ENCODE measurements at regions not wholly inside any gene's neighbourhood (a gene's known extent, or its start where the extent isn't known, plus 50 kb on each side); places are given as distances from the start of the nearest gene placed in this dataset.
A peak's percentile ranks its signal among the peaks of the same experiment; 100 is the strongest.

DNA sequence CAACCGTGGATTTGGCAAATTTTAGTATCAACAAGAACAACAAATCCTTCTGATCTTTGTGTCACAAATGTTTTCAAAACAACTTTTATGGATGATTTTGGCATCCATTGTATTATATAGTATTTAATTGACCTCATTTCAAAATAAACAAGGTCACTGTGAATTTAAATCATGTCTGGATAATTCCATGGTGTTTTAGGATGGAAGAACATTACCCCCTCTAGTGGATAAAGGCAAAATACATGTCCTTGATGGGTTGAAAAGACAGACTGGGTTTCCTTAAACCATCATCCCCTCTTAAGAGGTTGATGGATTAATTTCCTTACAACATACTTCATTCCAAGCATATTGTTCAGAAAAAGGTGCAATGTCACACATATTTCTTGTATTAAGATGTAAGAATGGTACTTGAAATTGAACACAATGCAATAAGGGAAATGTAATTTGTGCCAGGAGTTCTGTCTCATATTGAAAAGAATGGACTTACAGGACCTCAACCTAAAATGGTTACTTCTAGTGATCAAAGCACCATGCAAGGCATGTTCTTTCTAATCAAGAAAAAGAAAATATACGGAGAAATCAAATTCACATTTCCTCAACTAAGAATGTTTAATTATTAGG lies 352.0 kb downstream of the BCAT1 start:
- in situ Hi-C loops (cut with HindIII; ENCODE audit: low sequenced_read_pairs) = no loop called here
- peak; percentile 57 for DNase-seq (ENCODE audit: low read depth, low spot score)
- H3K4me3 ChIP-seq (ENCODE audit: low read depth, low read length) = no peak overlapping the region
- TF ChIP-seq, protein P1, sequence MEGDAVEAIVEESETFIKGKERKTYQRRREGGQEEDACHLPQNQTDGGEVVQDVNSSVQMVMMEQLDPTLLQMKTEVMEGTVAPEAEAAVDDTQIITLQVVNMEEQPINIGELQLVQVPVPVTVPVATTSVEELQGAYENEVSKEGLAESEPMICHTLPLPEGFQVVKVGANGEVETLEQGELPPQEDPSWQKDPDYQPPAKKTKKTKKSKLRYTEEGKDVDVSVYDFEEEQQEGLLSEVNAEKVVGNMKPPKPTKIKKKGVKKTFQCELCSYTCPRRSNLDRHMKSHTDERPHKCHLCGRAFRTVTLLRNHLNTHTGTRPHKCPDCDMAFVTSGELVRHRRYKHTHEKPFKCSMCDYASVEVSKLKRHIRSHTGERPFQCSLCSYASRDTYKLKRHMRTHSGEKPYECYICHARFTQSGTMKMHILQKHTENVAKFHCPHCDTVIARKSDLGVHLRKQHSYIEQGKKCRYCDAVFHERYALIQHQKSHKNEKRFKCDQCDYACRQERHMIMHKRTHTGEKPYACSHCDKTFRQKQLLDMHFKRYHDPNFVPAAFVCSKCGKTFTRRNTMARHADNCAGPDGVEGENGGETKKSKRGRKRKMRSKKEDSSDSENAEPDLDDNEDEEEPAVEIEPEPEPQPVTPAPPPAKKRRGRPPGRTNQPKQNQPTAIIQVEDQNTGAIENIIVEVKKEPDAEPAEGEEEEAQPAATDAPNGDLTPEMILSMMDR (IDR thresholded peaks at IDR 0.05; ENCODE audit: low read depth, low read length) = peak; percentile 68

DNA sequence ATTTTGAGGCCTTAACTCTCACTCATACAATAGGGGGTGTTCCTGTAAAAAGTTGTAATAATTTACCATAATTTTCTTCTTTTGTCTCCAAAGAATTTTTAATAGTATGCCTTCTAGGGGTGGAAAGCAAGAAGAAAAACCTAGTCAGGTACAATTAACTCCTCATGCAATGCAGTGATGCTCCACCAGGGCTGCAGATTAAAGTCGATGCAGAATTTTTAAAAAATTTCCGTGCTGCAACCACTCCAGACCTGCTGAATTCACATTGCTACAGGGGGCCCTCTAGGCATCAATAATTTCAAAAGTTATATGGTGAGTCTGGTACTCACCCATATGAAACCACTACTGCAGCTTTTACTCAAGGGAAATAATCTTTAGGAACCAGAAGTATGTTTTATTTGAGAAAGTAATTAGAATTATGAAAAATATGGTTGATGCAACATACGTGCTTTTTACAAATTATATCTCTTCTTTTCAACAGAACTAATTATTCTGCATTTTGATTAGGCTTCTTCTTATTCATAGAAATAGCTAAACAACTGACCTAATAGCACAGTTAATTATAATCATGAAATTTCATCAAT lies 353.2 kb downstream of the BCAT1 start:
- TF ChIP-seq, protein P1 (IDR thresholded peaks at IDR 0.05; ENCODE audit: low read depth, low read length) = peak; percentile 50
- in situ Hi-C loops (cut with HindIII; ENCODE audit: low sequenced_read_pairs) = no loop called here
- DNase-seq (ENCODE audit: low read depth, low spot score) = peak; percentile 26
- no peak overlapping the region for H3K4me3 ChIP-seq (ENCODE audit: low read depth, low read length)

DNA sequence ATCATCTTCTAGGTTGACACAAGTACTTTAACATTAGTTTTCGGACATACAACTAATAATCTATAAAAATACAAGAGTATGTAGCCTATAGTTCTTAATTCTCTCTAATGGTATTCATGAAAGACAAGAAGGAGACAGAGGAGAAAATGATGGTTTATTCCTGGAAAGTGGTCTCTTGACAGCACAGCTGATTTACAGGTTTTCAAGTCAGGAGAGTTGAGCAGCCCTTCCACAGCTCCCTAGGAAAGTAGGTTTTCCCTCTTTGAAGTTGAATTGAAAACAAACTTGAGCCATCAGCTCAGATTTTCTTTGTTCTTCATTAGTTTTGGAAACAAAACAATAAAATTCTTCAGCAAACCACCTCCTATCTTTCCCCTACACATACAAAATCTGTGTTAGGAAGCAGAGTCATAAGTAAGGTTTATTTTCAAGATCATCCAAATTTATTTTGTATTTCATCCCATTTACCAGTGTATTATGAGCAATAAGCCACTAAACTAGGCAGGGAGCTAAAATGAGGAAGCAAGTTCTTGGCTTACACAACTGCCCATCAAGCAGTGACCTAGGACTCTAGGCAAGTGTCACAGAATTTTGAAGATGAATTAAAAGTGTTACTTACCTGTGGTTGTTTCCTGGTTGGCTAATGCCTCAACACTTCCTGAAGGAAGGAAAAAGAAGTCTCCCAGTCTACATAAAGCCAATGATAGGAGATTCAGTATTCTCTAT lies 357.0 kb downstream of the BCAT1 start:
- in situ Hi-C loops (cut with HindIII; ENCODE audit: low sequenced_read_pairs) = no loop called here
- TF ChIP-seq, protein P1 (IDR thresholded peaks at IDR 0.05; ENCODE audit: low read depth, low read length) = no peak
- DNase-seq (ENCODE audit: low read depth, low spot score) = no peak
- no peak overlapping the region for H3K4me3 ChIP-seq (ENCODE audit: low read depth, low read length)

DNA sequence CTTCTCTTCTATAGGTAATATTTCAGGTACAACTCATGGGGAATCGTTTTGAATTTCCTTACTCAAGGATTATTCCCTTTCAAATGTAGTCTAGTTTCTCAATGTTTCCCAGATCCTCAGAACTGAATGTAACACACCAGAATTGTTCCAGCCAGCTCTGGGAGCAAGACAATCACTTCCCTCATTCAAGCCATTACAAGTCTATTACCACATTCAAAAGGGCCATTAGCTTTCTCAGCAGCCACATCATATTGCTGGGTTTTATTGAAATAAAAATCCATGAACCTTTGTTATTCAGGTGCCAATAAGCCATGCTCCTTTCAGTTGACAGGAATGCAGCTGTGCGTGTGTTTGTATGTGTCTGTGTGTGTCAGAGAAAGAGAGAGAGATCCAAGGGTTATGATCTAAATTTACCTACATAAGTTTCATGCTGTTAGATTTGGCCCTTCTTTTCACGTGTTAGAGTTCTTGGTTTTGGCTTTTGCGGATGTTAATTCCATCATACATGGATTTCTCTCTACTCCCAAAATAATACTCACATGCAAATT lies 357.7 kb downstream of the BCAT1 start:
- no peak overlapping the region for H3K4me3 ChIP-seq (ENCODE audit: low read depth, low read length)
- TF ChIP-seq, protein P1 (IDR thresholded peaks at IDR 0.05; ENCODE audit: low read depth, low read length) = no peak
- in situ Hi-C loops (cut with HindIII; ENCODE audit: low sequenced_read_pairs) = no loop called here
- no peak for DNase-seq (ENCODE audit: low read depth, low spot score)

DNA sequence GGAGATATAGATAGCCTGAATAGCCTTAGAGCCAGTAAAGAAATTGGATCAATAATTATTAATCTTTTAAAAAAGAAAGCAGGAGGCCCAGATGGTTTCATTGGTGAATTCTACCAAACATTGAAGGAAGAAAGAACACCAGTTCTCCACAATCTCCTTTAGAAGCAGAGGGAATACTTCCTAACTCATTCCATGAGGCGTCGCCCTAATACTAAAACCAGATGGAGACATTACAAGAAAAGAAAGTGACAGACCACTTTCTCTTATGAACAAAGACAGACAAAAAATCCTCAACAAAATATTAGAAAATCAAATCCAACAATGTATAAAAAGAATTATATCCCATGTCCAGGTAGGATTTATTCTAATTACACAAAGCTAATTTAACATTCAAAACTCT lies 362.6 kb downstream of the BCAT1 start:
- DNase-seq (ENCODE audit: low read depth, low spot score) = no peak
- TF ChIP-seq, protein P1 (IDR thresholded peaks at IDR 0.05; ENCODE audit: low read depth, low read length) = no peak
- in situ Hi-C loops (cut with HindIII; ENCODE audit: low sequenced_read_pairs) = no loop called here
- H3K4me3 ChIP-seq (ENCODE audit: low read depth, low read length) = no peak overlapping the region

DNA sequence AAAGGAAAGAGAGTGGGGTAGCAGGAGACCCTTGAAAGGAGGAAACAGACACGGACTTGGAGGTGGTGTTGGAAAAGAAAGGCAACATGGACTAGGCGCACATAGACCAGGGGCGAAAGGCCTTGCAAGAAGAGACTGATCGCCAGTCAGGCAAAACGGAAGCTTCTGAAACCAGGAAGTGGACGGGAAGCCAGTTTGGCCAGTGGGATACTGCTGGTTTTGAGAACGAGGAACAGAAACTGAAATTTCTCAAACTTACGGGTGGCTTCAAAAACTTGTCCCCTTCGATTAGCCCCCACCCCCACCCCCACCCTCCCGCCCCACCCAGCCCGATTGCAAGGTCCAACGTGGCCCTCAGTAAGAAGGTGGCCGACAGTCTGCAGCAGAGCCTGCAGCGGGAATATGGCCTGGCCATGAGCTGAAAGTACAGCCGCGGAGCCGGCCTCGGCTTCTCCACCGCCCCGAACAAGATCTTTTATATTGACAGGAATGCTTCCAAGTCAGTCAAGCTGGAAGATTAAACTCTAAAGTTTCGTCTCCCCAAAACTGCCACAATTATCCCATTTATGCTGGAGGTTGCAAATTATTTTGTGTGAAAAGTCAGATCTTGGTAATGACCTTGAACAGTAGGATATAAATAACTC lies 364.7 kb downstream of the BCAT1 start:
- DNase-seq (ENCODE audit: low read depth, low spot score) = no peak
- no peak overlapping the region for H3K4me3 ChIP-seq (ENCODE audit: low read depth, low read length)
- TF ChIP-seq, protein P1 (IDR thresholded peaks at IDR 0.05; ENCODE audit: low read depth, low read length) = no peak
- in situ Hi-C loops (cut with HindIII; ENCODE audit: low sequenced_read_pairs) = no loop called here

Data from astrocyte of the spinal cord (primary cell).